ENCODE measurements at regions not wholly inside any gene's neighbourhood (a gene's known extent, or its start where the extent isn't known, plus 50 kb on each side); places are given as distances from the start of the nearest gene placed in this dataset.

- H3K4me3 ChIP-seq (replicated peaks; ENCODE audit: low read depth, low read length), result no peak overlapping the region
- no peak for TF ChIP-seq CTCF (IDR thresholded peaks at IDR 0.05; ENCODE audit: low read depth, low read length, missing control alignments)
- DNase-seq (ENCODE audit: extremely low read depth, low read depth), result no peak
Measured at GRCh38 chr6:168255283-168255881, 64.2 kb downstream of the DACT2 start.

GRCh38 chr6:168252267-168252666 is 67.3 kb downstream of the DACT2 start:
- no peak for DNase-seq (ENCODE audit: extremely low read depth, low read depth)
- no peak overlapping the region for H3K4me3 ChIP-seq (replicated peaks; ENCODE audit: low read depth, low read length)
- no peak for TF ChIP-seq CTCF (IDR thresholded peaks at IDR 0.05; ENCODE audit: low read depth, low read length, missing control alignments)

- no peak for TF ChIP-seq CTCF (IDR thresholded peaks at IDR 0.05; ENCODE audit: low read depth, low read length, missing control alignments)
- H3K4me3 ChIP-seq (replicated peaks; ENCODE audit: low read depth, low read length), result no peak overlapping the region
- DNase-seq (ENCODE audit: extremely low read depth, low read depth), result no peak
Measured at GRCh38 chr6:168250250-168250649, 69.3 kb downstream of the DACT2 start.

GRCh38 chr6:168249746-168250145 is 69.8 kb downstream of the DACT2 start:
- no peak for DNase-seq (ENCODE audit: extremely low read depth, low read depth)
- no peak for TF ChIP-seq CTCF (IDR thresholded peaks at IDR 0.05; ENCODE audit: low read depth, low read length, missing control alignments)
- no peak overlapping the region for H3K4me3 ChIP-seq (replicated peaks; ENCODE audit: low read depth, low read length)

- no peak for TF ChIP-seq CTCF (IDR thresholded peaks at IDR 0.05; ENCODE audit: low read depth, low read length, missing control alignments)
- no peak for DNase-seq (ENCODE audit: extremely low read depth, low read depth)
- H3K4me3 ChIP-seq (replicated peaks; ENCODE audit: low read depth, low read length), result no peak overlapping the region
Measured at GRCh38 chr6:168248148-168248620, 71.4 kb downstream of the DACT2 start.

- TF ChIP-seq CTCF (IDR thresholded peaks at IDR 0.05; ENCODE audit: low read depth, low read length, missing control alignments), result no peak
- H3K4me3 ChIP-seq (replicated peaks; ENCODE audit: low read depth, low read length), result no peak overlapping the region
- DNase-seq (ENCODE audit: extremely low read depth, low read depth), result no peak
Measured at GRCh38 chr6:168247443-168248147, 72.0 kb downstream of the DACT2 start.
